ENCODE measurements at regions not wholly inside any gene's neighbourhood (a gene's known extent, or its start where the extent isn't known, plus 50 kb on each side); places are given as distances from the start of the nearest gene placed in this dataset.

- TF ChIP-seq CTCF (IDR thresholded peaks at IDR 0.05; ENCODE audit: control insufficient read depth, insufficient read depth, low read depth, low read length, missing control alignments) = no peak
These were observed 457.4 kb downstream of the TBC1D4 start for GRCh38 chr13:75024602-75025001.

GRCh38 chr13:75023609-75024008 is 458.4 kb downstream of the TBC1D4 start:
- DNase-seq (ENCODE audit: low read depth) = no peak
- no peak for TF ChIP-seq CTCF (IDR thresholded peaks at IDR 0.05; ENCODE audit: control insufficient read depth, insufficient read depth, low read depth, low read length, missing control alignments)
- H3K4me3 ChIP-seq (ENCODE audit: control insufficient read depth, low read depth, low read length) = no peak overlapping the region

More at GRCh38 chr13:75024602-75025001, 457.4 kb downstream of the TBC1D4 start:
- DNase-seq (ENCODE audit: low read depth) = no peak
- H3K4me3 ChIP-seq (ENCODE audit: control insufficient read depth, low read depth, low read length) = no peak overlapping the region

- DNase-seq (ENCODE audit: low read depth) = no peak
- TF ChIP-seq CTCF (IDR thresholded peaks at IDR 0.05; ENCODE audit: control insufficient read depth, insufficient read depth, low read depth, low read length, missing control alignments) = no peak
- no peak overlapping the region for H3K4me3 ChIP-seq (ENCODE audit: control insufficient read depth, low read depth, low read length)
These were observed 460.8 kb downstream of the TBC1D4 start for GRCh38 chr13:75021151-75021550.

GRCh38 chr13:75016225-75016624 is 465.7 kb downstream of the TBC1D4 start:
- TF ChIP-seq CTCF (IDR thresholded peaks at IDR 0.05; ENCODE audit: control insufficient read depth, insufficient read depth, low read depth, low read length, missing control alignments) = no peak
- H3K4me3 ChIP-seq (ENCODE audit: control insufficient read depth, low read depth, low read length) = no peak overlapping the region
- DNase-seq (ENCODE audit: low read depth) = no peak

- H3K4me3 ChIP-seq (ENCODE audit: control insufficient read depth, low read depth, low read length) = no peak overlapping the region
- no peak for DNase-seq (ENCODE audit: low read depth)
- TF ChIP-seq CTCF (IDR thresholded peaks at IDR 0.05; ENCODE audit: control insufficient read depth, insufficient read depth, low read depth, low read length, missing control alignments) = no peak
These were observed 468.2 kb downstream of the TBC1D4 start for GRCh38 chr13:75013818-75014217.

GRCh38 chr13:75010941-75011340 is 471.0 kb downstream of the TBC1D4 start:
- H3K4me3 ChIP-seq (ENCODE audit: control insufficient read depth, low read depth, low read length) = no peak overlapping the region
- no peak for DNase-seq (ENCODE audit: low read depth)
- TF ChIP-seq CTCF (IDR thresholded peaks at IDR 0.05; ENCODE audit: control insufficient read depth, insufficient read depth, low read depth, low read length, missing control alignments) = no peak

- no peak for DNase-seq (ENCODE audit: low read depth)
- no peak overlapping the region for H3K4me3 ChIP-seq (ENCODE audit: control insufficient read depth, low read depth, low read length)
- no peak for TF ChIP-seq CTCF (IDR thresholded peaks at IDR 0.05; ENCODE audit: control insufficient read depth, insufficient read depth, low read depth, low read length, missing control alignments)
These were observed 473.0 kb downstream of the TBC1D4 start for GRCh38 chr13:75008926-75009325.
